ENCODE measurements at regions not wholly inside any gene's neighbourhood (a gene's known extent, or its start where the extent isn't known, plus 50 kb on each side); places are given as distances from the start of the nearest gene placed in this dataset.

DNA sequence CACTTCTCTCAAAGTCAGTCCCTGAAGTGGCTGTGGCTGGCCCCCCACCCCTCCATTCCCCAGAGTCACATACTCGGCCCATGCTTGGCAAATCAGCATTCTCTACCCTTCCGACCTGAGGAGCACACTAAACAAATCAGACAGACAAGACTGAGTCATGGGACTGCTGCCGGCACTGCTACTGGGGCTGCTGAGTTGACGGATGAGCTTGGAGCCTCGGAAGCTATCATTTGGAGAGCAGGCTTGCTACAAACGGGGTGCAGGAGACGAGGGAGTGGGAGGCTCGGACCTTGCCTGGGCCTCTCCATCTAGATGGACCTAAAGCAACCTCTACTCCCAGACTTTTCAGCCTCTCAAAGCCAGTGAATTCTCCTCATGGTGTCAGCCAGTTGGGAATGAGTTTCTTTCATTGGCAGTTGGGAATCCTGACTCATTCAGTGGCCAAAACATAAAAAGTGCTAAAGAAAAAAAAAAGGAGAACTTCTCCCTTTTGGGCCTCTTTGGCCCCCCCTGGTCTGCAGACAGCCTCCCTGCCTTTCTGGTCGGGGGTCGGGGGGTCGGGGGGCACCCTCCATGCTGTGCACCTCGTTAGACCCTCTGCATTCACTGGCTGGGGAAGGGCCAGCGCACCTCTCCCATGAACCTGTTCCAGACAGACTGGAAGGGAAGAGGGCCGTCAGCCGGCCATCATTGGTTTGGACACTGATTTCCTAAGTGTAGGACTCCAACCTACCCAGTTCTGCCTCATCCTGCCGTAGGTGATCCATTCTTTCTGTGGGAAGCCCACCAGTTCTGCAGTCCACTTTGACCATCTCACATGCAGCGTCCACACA lies 52.3 kb upstream of the COL13A1 start (continued):
- TF ChIP-seq ZSCAN30 (tag by site-specific recombination; IDR thresholded peaks at IDR 0.05) (no peak), ZNF132 (tag by site-specific recombination; IDR thresholded peaks at IDR 0.05; ENCODE audit: borderline replicate concordance) (no peak), ZNF292 (tag by site-specific recombination; IDR thresholded peaks at IDR 0.05; ENCODE audit: borderline replicate concordance, low read depth) (no peak), ZNF76 (tag by site-specific recombination; IDR thresholded peaks at IDR 0.05; ENCODE audit: borderline replicate concordance, low read depth) (no peak), OSR2 (tag by site-specific recombination; IDR thresholded peaks at IDR 0.05) (no peak)

DNA sequence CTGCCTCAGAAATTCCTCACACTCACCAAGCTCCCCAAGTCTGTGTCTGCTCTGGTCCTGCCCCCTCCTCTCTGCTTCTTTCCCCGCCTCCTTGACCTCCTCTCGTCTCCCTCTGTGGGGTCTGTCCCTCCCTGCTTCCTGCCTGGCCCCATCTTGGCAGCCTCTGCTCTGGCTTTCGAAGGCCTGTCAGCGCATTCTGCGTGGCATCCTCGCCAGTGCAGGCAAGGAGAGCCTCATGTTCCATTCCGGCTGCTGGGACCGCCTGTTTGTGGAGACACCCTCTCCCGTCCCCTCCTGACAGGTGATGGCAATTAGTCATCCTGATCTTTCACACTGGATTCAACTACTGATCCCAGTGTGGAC lies 51.7 kb upstream of the COL13A1 start:
- H3K4me1 ChIP-seq (ENCODE audit: control insufficient read depth, insufficient read depth, low read length), result no peaks in the 10 kb centered on the region
- H3K4me3 ChIP-seq (ENCODE audit: low read depth, low read length), result no peak overlapping the region
- H3K9me3 ChIP-seq (ENCODE audit: control insufficient read depth, insufficient read depth, low read depth, low read length), result no peaks in the 10 kb centered on the region
- H3K36me3 ChIP-seq (ENCODE audit: control insufficient read depth in 2 of 2, insufficient read depth in 1 of 2, low read length in 2 of 2), result no peaks in the 10 kb centered on the region
- H3K27ac ChIP-seq (ENCODE audit: extremely low read depth, low read depth, low read length), result no peak overlapping the region
- TF ChIP-seq, protein P1, sequence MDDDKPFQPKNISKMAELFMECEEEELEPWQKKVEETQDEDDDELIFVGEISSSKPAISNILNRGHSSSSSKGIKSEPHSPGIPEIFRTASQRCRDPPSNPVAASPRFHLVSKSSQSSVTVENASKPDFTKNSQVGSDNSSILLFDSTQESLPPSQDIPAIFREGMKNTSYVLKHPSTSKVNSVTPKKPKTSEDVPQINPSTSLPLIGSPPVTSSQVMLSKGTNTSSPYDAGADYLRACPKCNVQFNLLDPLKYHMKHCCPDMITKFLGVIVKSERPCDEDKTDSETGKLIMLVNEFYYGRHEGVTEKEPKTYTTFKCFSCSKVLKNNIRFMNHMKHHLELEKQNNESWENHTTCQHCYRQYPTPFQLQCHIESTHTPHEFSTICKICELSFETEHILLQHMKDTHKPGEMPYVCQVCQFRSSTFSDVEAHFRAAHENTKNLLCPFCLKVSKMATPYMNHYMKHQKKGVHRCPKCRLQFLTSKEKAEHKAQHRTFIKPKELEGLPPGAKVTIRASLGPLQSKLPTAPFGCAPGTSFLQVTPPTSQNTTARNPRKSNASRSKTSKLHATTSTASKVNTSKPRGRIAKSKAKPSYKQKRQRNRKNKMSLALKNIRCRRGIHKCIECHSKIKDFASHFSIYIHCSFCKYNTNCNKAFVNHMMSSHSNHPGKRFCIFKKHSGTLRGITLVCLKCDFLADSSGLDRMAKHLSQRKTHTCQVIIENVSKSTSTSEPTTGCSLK (tag by site-specific recombination; IDR thresholded peaks at IDR 0.05), result no peak
- no peak for TF ChIP-seq ZNF140 (tag by site-specific recombination; IDR thresholded peaks at IDR 0.05)
- TF ChIP-seq ZNF302 (tag by site-specific recombination; IDR thresholded peaks at IDR 0.05; ENCODE audit: low read depth), result no peak
- no peak for TF ChIP-seq MEIS1 (CRISPR knock-in tag; IDR thresholded peaks at IDR 0.05; ENCODE audit: borderline replicate concordance)
- TF ChIP-seq ZNF837 (tag by site-specific recombination; IDR thresholded peaks at IDR 0.05), result no peak
- TF ChIP-seq ZXDB (tag by site-specific recombination; IDR thresholded peaks at IDR 0.05), result no peak
- TF ChIP-seq, protein P2, sequence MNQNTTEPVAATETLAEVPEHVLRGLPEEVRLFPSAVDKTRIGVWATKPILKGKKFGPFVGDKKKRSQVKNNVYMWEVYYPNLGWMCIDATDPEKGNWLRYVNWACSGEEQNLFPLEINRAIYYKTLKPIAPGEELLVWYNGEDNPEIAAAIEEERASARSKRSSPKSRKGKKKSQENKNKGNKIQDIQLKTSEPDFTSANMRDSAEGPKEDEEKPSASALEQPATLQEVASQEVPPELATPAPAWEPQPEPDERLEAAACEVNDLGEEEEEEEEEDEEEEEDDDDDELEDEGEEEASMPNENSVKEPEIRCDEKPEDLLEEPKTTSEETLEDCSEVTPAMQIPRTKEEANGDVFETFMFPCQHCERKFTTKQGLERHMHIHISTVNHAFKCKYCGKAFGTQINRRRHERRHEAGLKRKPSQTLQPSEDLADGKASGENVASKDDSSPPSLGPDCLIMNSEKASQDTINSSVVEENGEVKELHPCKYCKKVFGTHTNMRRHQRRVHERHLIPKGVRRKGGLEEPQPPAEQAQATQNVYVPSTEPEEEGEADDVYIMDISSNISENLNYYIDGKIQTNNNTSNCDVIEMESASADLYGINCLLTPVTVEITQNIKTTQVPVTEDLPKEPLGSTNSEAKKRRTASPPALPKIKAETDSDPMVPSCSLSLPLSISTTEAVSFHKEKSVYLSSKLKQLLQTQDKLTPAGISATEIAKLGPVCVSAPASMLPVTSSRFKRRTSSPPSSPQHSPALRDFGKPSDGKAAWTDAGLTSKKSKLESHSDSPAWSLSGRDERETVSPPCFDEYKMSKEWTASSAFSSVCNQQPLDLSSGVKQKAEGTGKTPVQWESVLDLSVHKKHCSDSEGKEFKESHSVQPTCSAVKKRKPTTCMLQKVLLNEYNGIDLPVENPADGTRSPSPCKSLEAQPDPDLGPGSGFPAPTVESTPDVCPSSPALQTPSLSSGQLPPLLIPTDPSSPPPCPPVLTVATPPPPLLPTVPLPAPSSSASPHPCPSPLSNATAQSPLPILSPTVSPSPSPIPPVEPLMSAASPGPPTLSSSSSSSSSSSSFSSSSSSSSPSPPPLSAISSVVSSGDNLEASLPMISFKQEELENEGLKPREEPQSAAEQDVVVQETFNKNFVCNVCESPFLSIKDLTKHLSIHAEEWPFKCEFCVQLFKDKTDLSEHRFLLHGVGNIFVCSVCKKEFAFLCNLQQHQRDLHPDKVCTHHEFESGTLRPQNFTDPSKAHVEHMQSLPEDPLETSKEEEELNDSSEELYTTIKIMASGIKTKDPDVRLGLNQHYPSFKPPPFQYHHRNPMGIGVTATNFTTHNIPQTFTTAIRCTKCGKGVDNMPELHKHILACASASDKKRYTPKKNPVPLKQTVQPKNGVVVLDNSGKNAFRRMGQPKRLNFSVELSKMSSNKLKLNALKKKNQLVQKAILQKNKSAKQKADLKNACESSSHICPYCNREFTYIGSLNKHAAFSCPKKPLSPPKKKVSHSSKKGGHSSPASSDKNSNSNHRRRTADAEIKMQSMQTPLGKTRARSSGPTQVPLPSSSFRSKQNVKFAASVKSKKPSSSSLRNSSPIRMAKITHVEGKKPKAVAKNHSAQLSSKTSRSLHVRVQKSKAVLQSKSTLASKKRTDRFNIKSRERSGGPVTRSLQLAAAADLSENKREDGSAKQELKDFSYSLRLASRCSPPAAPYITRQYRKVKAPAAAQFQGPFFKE (tag by site-specific recombination; IDR thresholded peaks at IDR 0.05; ENCODE audit: borderline replicate concordance), result no peak
- TF ChIP-seq ZNF747 (tag by site-specific recombination; IDR thresholded peaks at IDR 0.05), result no peak
- TF ChIP-seq ZNF544 (tag by site-specific recombination; IDR thresholded peaks at IDR 0.05), result no peak
- TF ChIP-seq, protein P3, sequence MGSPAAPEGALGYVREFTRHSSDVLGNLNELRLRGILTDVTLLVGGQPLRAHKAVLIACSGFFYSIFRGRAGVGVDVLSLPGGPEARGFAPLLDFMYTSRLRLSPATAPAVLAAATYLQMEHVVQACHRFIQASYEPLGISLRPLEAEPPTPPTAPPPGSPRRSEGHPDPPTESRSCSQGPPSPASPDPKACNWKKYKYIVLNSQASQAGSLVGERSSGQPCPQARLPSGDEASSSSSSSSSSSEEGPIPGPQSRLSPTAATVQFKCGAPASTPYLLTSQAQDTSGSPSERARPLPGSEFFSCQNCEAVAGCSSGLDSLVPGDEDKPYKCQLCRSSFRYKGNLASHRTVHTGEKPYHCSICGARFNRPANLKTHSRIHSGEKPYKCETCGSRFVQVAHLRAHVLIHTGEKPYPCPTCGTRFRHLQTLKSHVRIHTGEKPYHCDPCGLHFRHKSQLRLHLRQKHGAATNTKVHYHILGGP (tag by site-specific recombination; IDR thresholded peaks at IDR 0.05), result no peak
- TF ChIP-seq TRIM28 (IDR thresholded peaks at IDR 0.05; ENCODE audit: borderline replicate concordance, low read length), result no peak
- POLR2A ChIA-PET, result no interaction called here
- CTCF ChIA-PET, result interaction anchor here (1.3 kb wide), 1 partner anchor 208 kb away, joined by 4 read pairs; no protein-coding TSS in a partner anchor
